GM06990 (cell line): ENCODE measurements at regions not wholly inside any gene's neighbourhood (a gene's known extent, or its start where the extent isn't known, plus 50 kb on each side); places are given as distances from the start of the nearest gene placed in this dataset.

ENCODE experiments used
- DNase-seq: peaks from one replicate; pipeline ENCODE4 v3.0.0-alpha.2; 2011; ENCODE audit not compliant: insufficient read length; ENCODE audit errors: extremely low read depth
- H3K27me3 ChIP-seq: replicated peaks from 2 replicates; pipeline ENCODE4 v1.6.0; 2011; ENCODE audit warnings: low read length; ENCODE audit not compliant: control insufficient read depth, insufficient read depth
- H3K36me3 ChIP-seq: 2 replicates; pipeline ENCODE4 v1.5.1; 2011; ENCODE audit warnings: low read length; ENCODE audit not compliant: control insufficient read depth, insufficient read depth
- H3K4me3 ChIP-seq: replicated peaks from 2 replicates; pipeline ENCODE4 v1.5.1; 2011; ENCODE audit warnings: low read depth, mild to moderate bottlenecking, control low read depth, low read length
- TF ChIP-seq, protein P1 (sequence below): IDR thresholded peaks from 2 replicates; pipeline ENCODE4 v1.5.1; 2011; ENCODE audit warnings: low read length, control low read depth, mild to moderate bottlenecking, inconsistent platforms; ENCODE audit not compliant: insufficient read depth, poor library complexity, severe bottlenecking

DNA sequence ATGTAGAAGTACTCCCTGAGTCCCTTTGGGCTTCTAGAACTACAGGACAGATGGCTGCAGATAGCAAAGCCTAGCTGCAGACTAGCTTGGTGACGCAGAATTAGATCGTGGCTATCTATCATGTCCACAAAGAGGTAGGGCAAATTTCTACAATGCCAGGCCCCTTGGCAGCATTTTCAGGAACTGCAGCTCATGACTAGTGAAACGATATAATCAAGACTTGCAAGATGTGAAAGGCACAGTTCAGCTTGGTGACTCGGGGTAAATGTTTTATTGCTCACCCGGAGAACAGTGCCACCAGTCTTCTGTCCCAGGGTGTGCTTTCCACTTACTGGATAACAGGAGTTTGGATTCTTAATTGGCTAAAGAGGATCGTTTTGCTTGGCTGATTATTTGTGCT, 108.7 kb upstream of the LY86 start:
- no peak for DNase-seq
- no peaks in the 10 kb centered on the region for H3K27me3 ChIP-seq
- H3K4me3 ChIP-seq, result no peak overlapping the region
- TF ChIP-seq, protein P1, sequence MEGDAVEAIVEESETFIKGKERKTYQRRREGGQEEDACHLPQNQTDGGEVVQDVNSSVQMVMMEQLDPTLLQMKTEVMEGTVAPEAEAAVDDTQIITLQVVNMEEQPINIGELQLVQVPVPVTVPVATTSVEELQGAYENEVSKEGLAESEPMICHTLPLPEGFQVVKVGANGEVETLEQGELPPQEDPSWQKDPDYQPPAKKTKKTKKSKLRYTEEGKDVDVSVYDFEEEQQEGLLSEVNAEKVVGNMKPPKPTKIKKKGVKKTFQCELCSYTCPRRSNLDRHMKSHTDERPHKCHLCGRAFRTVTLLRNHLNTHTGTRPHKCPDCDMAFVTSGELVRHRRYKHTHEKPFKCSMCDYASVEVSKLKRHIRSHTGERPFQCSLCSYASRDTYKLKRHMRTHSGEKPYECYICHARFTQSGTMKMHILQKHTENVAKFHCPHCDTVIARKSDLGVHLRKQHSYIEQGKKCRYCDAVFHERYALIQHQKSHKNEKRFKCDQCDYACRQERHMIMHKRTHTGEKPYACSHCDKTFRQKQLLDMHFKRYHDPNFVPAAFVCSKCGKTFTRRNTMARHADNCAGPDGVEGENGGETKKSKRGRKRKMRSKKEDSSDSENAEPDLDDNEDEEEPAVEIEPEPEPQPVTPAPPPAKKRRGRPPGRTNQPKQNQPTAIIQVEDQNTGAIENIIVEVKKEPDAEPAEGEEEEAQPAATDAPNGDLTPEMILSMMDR, result no peak
- no peaks in the 10 kb centered on the region for H3K36me3 ChIP-seq

DNA sequence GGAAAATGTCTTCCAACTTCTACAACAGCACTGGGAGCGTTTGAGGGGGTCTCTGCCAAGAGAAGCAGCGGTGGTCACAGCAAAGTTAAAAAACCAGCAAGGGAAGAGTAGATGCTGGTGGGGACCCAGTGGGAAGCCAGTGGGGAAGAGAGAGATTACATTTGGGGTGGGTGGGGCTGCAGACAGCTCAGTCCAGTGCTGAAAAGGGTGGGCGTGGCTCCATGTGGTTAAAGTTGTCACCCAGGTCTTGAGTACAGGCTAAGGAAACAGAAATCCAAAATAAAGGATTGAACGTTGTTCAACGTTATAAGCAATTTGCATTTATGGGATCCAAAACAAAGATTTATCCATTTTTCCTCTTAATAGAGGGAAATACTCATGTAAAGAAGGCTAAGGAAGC, 106.3 kb upstream of the LY86 start:
- TF ChIP-seq, protein P1, result no peak
- no peaks in the 10 kb centered on the region for H3K27me3 ChIP-seq

DNA sequence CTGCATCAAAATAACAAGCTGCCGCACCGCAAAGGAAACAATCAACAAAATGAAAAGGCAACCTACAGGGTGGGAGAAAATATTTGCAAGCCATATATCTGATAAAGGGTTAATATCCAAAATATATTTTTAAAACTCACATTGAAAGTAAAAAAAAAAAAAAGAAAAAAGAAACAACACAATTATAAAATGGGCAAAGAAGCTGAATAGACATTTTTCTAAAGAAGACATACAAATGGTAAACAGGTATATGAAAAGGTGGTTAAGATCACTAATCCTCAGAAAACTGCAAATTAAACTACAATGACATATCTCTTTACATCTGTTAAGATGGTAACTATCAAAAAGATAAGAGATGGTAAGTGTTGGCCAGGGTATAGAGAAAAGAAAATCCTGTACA, 105.4 kb upstream of the LY86 start:
- Histone ChIP-seq H3K4me3 (no peak overlapping the region), H3K36me3 (no peaks in the 10 kb centered on the region), H3K27me3 (no peaks in the 10 kb centered on the region)
- no peak for DNase-seq
- TF ChIP-seq, protein P1, result no peak

More for the DNA sequence above, 106.3 kb upstream of the LY86 start:
- H3K36me3 ChIP-seq, result no peaks in the 10 kb centered on the region
- H3K4me3 ChIP-seq, result no peak overlapping the region
- DNase-seq, result no peak

DNA sequence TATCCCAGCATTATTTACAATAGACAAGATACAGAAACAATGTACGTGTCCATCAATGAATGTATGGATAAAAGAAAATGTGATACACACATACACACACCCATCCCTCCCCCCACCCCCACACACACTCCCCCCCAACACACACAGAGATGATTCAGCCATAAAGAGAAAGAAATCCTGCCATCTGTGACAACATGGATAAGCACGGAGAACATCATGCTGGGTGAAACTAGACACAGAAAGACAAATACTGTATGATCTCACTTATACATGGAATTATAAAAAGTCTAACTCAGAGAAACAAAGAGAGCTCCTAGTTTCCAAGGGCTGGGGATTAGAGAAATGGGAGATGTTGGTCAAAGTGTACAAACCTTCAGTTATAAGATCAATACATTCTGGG, 104.8 kb upstream of the LY86 start:
- no peak for DNase-seq
- TF ChIP-seq, protein P1, result no peak
- Histone ChIP-seq H3K4me3 (no peak overlapping the region), H3K27me3 (no peaks in the 10 kb centered on the region), H3K36me3 (no peaks in the 10 kb centered on the region)

DNA sequence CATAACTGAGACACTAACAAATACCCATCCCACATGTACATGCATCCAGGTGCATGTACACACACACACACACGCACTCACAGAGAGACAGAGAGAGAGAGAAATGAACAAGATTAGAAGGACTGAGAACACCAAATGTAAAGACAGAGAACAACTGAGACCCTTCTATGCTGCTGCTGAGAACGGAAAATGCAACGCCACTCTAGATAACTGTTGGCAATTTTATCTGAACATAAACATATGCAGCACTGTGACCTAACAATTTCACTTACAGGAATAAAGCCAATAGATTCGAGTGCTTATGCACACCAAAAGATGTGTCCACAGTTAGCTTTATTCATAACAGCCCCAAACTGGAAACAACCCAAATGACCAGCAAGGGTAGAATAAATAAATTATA, 103.8 kb upstream of the LY86 start:
- TF ChIP-seq, protein P1, result no peak
- no peak for DNase-seq

DNA sequence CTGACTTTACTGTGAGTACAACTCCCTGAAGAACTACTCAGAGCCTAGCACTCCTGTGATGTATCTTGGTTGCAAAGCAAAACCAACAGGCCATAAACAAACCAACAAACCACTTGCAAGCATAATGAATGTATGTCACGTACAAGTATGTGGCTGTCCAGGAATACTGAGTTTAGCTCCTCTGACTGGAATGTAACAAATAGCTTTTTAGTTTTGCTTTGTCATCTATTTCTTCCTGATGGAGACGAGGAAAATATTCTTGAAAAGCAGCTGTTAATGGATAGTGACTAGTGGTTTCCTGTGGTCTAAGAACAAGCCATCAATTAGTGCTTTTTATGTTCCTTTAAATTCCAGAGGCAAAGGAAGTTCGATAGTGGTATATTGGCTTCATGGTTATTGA, 101.9 kb upstream of the LY86 start:
- TF ChIP-seq, protein P1, result no peak
- H3K27me3 ChIP-seq, result no peaks in the 10 kb centered on the region
- H3K36me3 ChIP-seq, result no peaks in the 10 kb centered on the region
- no peak for DNase-seq
- H3K4me3 ChIP-seq, result no peak overlapping the region

More for the DNA sequence above, 103.8 kb upstream of the LY86 start:
- no peaks in the 10 kb centered on the region for H3K36me3 ChIP-seq
- H3K27me3 ChIP-seq, result no peaks in the 10 kb centered on the region
- no peak overlapping the region for H3K4me3 ChIP-seq
